ENCODE measurements at regions not wholly inside any gene's neighbourhood (a gene's known extent, or its start where the extent isn't known, plus 50 kb on each side); places are given as distances from the start of the nearest gene placed in this dataset.
"Not testable (repeated sequence)": the region's sequence is repeated elsewhere in the genome, so short reads cannot be mapped to it uniquely, and the experiment has no call there.

- DNase-seq: no peak
These were observed 336.1 kb downstream of the CDC5L start for GRCh38 chr6:44723439-44724197.

GRCh38 chr6:44725070-44725469 lies 337.6 kb downstream of the CDC5L start:
- no peak for DNase-seq

- no peak for DNase-seq
These were observed 340.4 kb downstream of the CDC5L start for GRCh38 chr6:44727651-44728630.

- DNase-seq: no peak
These were observed 343.4 kb downstream of the CDC5L start for GRCh38 chr6:44730771-44731391.

- DNase-seq: no peak
These were observed 344.1 kb downstream of the CDC5L start for GRCh38 chr6:44731485-44732095.

- DNase-seq: no peak
These were observed 344.7 kb downstream of the CDC5L start for GRCh38 chr6:44732243-44732642.

GRCh38 chr6:44733126-44733525 lies 345.6 kb downstream of the CDC5L start:
- DNase-seq: no peak

GRCh38 chr6:44733868-44734267 lies 346.4 kb downstream of the CDC5L start:
- DNase-seq: no peak

GRCh38 chr6:44734886-44735629 lies 347.6 kb downstream of the CDC5L start:
- no peak for DNase-seq

- DNase-seq: no peak
These were observed 348.1 kb downstream of the CDC5L start for GRCh38 chr6:44735630-44735963.

- DNase-seq: no peak
These were observed 349.8 kb downstream of the CDC5L start for GRCh38 chr6:44737341-44737740.

- no peak for DNase-seq
These were observed 350.5 kb downstream of the CDC5L start for GRCh38 chr6:44737829-44738528.

- DNase-seq: no peak
These were observed 351.2 kb downstream of the CDC5L start for GRCh38 chr6:44738601-44739146.

GRCh38 chr6:44739181-44739580 lies 351.7 kb downstream of the CDC5L start:
- DNase-seq: no peak

- no peak for DNase-seq
These were observed 353.1 kb downstream of the CDC5L start for GRCh38 chr6:44740566-44741120.

GRCh38 chr6:44742201-44742600 lies 354.7 kb downstream of the CDC5L start:
- no peak for DNase-seq

GRCh38 chr6:44742828-44743372 lies 355.4 kb downstream of the CDC5L start:
- no peak for DNase-seq

- DNase-seq: not testable (repeated sequence)
These were observed 372.6 kb downstream of the CDC5L start for GRCh38 chr6:44760116-44760515.

GRCh38 chr6:44761046-44761445 lies 373.5 kb downstream of the CDC5L start:
- DNase-seq: no peak

- no peak for DNase-seq
These were observed 375.0 kb downstream of the CDC5L start for GRCh38 chr6:44762496-44762895.

All from activated CD4-positive, alpha-beta T cell treated with anti-CD3 and anti-CD28 coated beads for 4 hours (primary cell).